HCT116 (cell line): ENCODE measurements at regions not wholly inside any gene's neighbourhood (a gene's known extent, or its start where the extent isn't known, plus 50 kb on each side); places are given as distances from the start of the nearest gene placed in this dataset.

Source experiments
- ATAC-seq: fragments of 200-7000 bp; cut with Tn5 transposase; 2 replicates; pipeline ENCODE4 v1.9.1; 2020; ENCODE audit warnings: mild to moderate bottlenecking, moderate library complexity
- BruUV-seq: library from RNA; stranded (reverse); fragments of 400-500 nt; replicated peaks from 2 replicates; lab custom pipeline; 2021; lab: Mats Ljungman, UMichigan
- CTCF ChIA-PET: fragments of 300-600 bp; sonication (Branson Sonifier 250); formaldehyde crosslinking; loops from one replicate; lab custom pipeline; 2021; ENCODE audit warnings: antibody characterized with exemption; lab: Charles Lee
- POLR2A ChIA-PET: fragments of 300-600, 350-600 bp; sonication (Branson Sonifier 250); formaldehyde crosslinking; loops from one replicate; lab custom pipeline; 2021; ENCODE audit warnings: antibody characterized with exemption; lab: Charles Lee
- RAD21 ChIA-PET, 2 experiments: fragments of 300-600 bp; sonication (Branson Sonifier 250); formaldehyde crosslinking; loops; one replicate each; lab custom pipeline; 2023; ENCODE audit warnings: low total read pairs in 2 of 2; ENCODE audit not compliant: uncharacterized antibody in 2 of 2, unreplicated experiment in 2 of 2, low non-redundant PET in 1 of 2; lab: Charles Lee
- DNase-seq: peaks from one replicate; pipeline ENCODE4 v3.0.0-alpha.2; 2010; ENCODE audit warnings: low read depth, low spot score
- H2AFZ ChIP-seq: fragments of 200-600 bp; shearing (Covaris generic), sonication (generic); 2 replicates; pipeline ENCODE4 v1.6.1; 2017; ENCODE audit warnings: low read depth, mixed run types, mixed read lengths, antibody characterized with exemption, low read length; ENCODE audit not compliant: poor library complexity, severe bottlenecking
- H3K27ac ChIP-seq: 2 replicates; pipeline ENCODE4 v1.5.1; 2012; ENCODE audit warnings: low read depth, low read length
- H3K27me3 ChIP-seq: fragments of 200-600 bp; sonication (generic); 2 replicates; pipeline ENCODE4 v1.6.1; 2016; ENCODE audit warnings: mixed run types, low read length, mixed read lengths; ENCODE audit not compliant: insufficient read depth
- H3K36me3 ChIP-seq, 2 experiments: fragments of 200-500 bp in 1 of 2; fragments of 200-600 bp in 1 of 2; sonication (Bioruptor generic) in 1 of 2; sonication (generic) in 1 of 2; 2 replicates each; pipeline versions ENCODE4 v1.5.1 to v1.6.1; 2014 to 2016; ENCODE audit warnings: low read length in 2 of 2, inconsistent platforms in 1 of 2, mixed read lengths in 1 of 2, mixed run types in 1 of 2; ENCODE audit not compliant: insufficient read depth in 2 of 2, control insufficient read depth in 1 of 2
- H3K4me1 ChIP-seq, 2 experiments: fragments of 200-600 bp in 1 of 2; sonication (generic) in 1 of 2; 2 replicates each; pipeline versions ENCODE4 v1.5.1 to v1.6.1; 2012 to 2017; ENCODE audit warnings: low read length in 2 of 2, inconsistent platforms in 1 of 2, mild to moderate bottlenecking in 1 of 2, mixed read lengths in 1 of 2, mixed run types in 1 of 2, moderate library complexity in 1 of 2; ENCODE audit not compliant: insufficient read depth in 2 of 2, control insufficient read depth in 1 of 2
- H3K4me2 ChIP-seq: fragments of 200-600 bp; sonication (generic); 2 replicates; pipeline ENCODE4 v1.6.1; 2017; ENCODE audit warnings: mixed run types, low read length, mixed read lengths
- H3K4me3 ChIP-seq, 2 experiments: fragments of 200-600 bp in 1 of 2; sonication (generic) in 1 of 2; replicated peaks in 1 of 2; 2 replicates each; pipeline ENCODE4 v1.5.1; 2011 to 2016; ENCODE audit warnings: low read length in 2 of 2, control low read depth in 1 of 2, low read depth in 1 of 2, mild to moderate bottlenecking in 1 of 2, mixed read lengths in 1 of 2, mixed run types in 1 of 2
- H3K79me2 ChIP-seq: fragments of 200-600 bp; sonication (generic); 2 replicates; pipeline ENCODE4 v1.6.1; 2017; ENCODE audit warnings: mild to moderate bottlenecking, mixed run types, low read length, moderate library complexity, mixed read lengths; ENCODE audit not compliant: insufficient read depth
- H3K9ac ChIP-seq: fragments of 200-600 bp; sonication (generic); 2 replicates; pipeline ENCODE4 v1.6.1; 2016; ENCODE audit warnings: low read length, mixed read lengths
- H3K9me2 ChIP-seq: fragments of 200-600 bp; sonication (generic), shearing (Covaris generic); 2 replicates; pipeline ENCODE4 v1.6.1; 2017; ENCODE audit warnings: mixed run types, mild to moderate bottlenecking, moderate library complexity; ENCODE audit not compliant: insufficient read depth
- H3K9me3 ChIP-seq, 2 experiments: fragments of 200-500 bp in 1 of 2; fragments of 200-600 bp in 1 of 2; sonication (Bioruptor generic) in 1 of 2; sonication (generic) in 1 of 2; 2 replicates each; pipeline ENCODE4 v1.6.1; 2014 to 2017; ENCODE audit warnings: low read length in 2 of 2, mixed read lengths in 2 of 2, inconsistent platforms in 1 of 2, low read depth in 1 of 2, mild to moderate bottlenecking in 1 of 2, mixed run types in 1 of 2, moderate library complexity in 1 of 2; ENCODE audit not compliant: control insufficient read depth in 1 of 2, insufficient read depth in 1 of 2
- H4K20me1 ChIP-seq: fragments of 200-600 bp; sonication (generic), shearing (Covaris generic); 2 replicates; pipeline ENCODE4 v1.6.1; 2017; ENCODE audit warnings: mixed run types, mild to moderate bottlenecking, moderate library complexity; ENCODE audit not compliant: insufficient read depth
- FOSL1 ChIP-seq: IDR thresholded peaks from 2 replicates; pipeline ENCODE4 v1.6.1; 2012; ENCODE audit warnings: low read depth
- POLR2A ChIP-seq: IDR thresholded peaks from 2 replicates; pipeline ENCODE4 v1.7.0; 2011; ENCODE audit warnings: borderline replicate concordance; ENCODE audit not compliant: insufficient read depth, insufficient read length; ENCODE audit errors: extremely low read depth
- RAD21 ChIP-seq: IDR thresholded peaks from 2 replicates; pipeline ENCODE4 v1.6.1; 2012; ENCODE audit warnings: low read depth, mild to moderate bottlenecking
- REST ChIP-seq: IDR thresholded peaks from 2 replicates; pipeline ENCODE4 v1.6.1; 2012; ENCODE audit warnings: low read depth
- SIN3A ChIP-seq: IDR thresholded peaks from 2 replicates; pipeline ENCODE4 v1.6.1; 2012; ENCODE audit warnings: low read depth
- YY1 ChIP-seq: IDR thresholded peaks from 2 replicates; pipeline ENCODE4 v1.6.1; 2011; ENCODE audit warnings: low read length, low read depth, moderate library complexity, mild to moderate bottlenecking; ENCODE audit not compliant: insufficient replicate concordance; ENCODE audit errors: extremely low read depth
- intact Hi-C: fragments of 100-400 bp; cut with micrococcal nuclease; formaldehyde crosslinking; loops from 2 replicates; pipeline ENCODE4 v1.10.0; 2022

- TF ChIP-seq REST (no peak), SIN3A (no peak)
- TF ChIP-seq, all 23 proteins: peak for 0
Measured at GRCh38 chr6:167668019-167668753, 158.5 kb upstream of the AFDN start (continued).

GRCh38 chr6:167668754-167669552 is 157.8 kb upstream of the AFDN start:
- H3K4me3 ChIP-seq: no peak overlapping the region
- no peak overlapping the region for H3K9ac ChIP-seq
- no peaks in the 10 kb centered on the region for H3K9me2 ChIP-seq
- no peaks in the 10 kb centered on the region for H3K4me1 ChIP-seq
- DNase-seq: no peak
- H4K20me1 ChIP-seq: no peaks in the 10 kb centered on the region
- no peaks in the 10 kb centered on the region for H3K36me3 ChIP-seq
- no peaks in the 10 kb centered on the region for H3K79me2 ChIP-seq
- no peaks in the 10 kb centered on the region for H3K27me3 ChIP-seq
- TF ChIP-seq FOSL1 (no peak), RAD21 (no peak), YY1 (no peak), POLR2A (no peak)
- ChIA-PET POLR2A (no interaction called here), RAD21 (no interaction called here), CTCF (no interaction called here)
- ATAC-seq: no peak
- H2AFZ ChIP-seq: no peak overlapping the region
- peaks cover 0 to 10% of the 10 kb centered on the region in 2 experiments; a peak in 1 of 4 replicates for H3K9me3 ChIP-seq
- H3K4me2 ChIP-seq: no peak overlapping the region
- no TSS peak for BruUV-seq
- no peak overlapping the region for H3K27ac ChIP-seq
- intact Hi-C loops: no loop called here
